Fibroblast of lung (primary cell): ENCODE measurements at regions not wholly inside any gene's neighbourhood (a gene's known extent, or its start where the extent isn't known, plus 50 kb on each side); places are given as distances from the start of the nearest gene placed in this dataset.

ENCODE experiments used
- EZH2 ChIP-seq: IDR thresholded peaks from 2 replicates; pipeline ENCODE4 v1.5.1; 2012; ENCODE audit warnings: low read length, control low read depth, mild to moderate bottlenecking; ENCODE audit errors: missing control alignments
- TF ChIP-seq, protein P1 (sequence below), 2 donors: IDR thresholded peaks in 1 of 2; conservative IDR thresholded peaks in 1 of 2; 1 replicate in 1 of 2; 2 replicates in 1 of 2; pipeline ENCODE4 v1.5.1; 2011 to 2012; ENCODE audit warnings: low read length in 2 of 2, control low read depth in 1 of 2, inconsistent platforms in 1 of 2, low read depth in 1 of 2, mild to moderate bottlenecking in 1 of 2

DNA sequence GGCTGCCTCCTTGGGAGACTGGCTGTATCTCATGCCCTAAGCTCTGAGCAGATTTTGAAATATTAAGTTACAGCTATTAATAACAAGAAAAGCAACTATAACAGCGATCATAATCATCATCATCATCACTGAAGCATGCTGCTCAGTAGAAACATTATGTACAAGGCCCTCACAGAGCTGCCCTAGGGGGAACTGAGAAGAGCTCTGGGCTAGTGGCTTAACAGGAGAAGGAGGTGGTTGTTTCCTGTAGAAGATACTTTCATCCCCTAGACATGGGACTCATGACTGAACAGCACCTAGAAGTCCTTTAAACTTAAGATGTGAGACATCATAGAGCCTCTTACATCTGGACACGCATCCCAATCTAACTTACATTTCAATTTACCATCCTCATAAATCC, 332.8 kb upstream of the PLET1 start:
- TF ChIP-seq, protein P1, sequence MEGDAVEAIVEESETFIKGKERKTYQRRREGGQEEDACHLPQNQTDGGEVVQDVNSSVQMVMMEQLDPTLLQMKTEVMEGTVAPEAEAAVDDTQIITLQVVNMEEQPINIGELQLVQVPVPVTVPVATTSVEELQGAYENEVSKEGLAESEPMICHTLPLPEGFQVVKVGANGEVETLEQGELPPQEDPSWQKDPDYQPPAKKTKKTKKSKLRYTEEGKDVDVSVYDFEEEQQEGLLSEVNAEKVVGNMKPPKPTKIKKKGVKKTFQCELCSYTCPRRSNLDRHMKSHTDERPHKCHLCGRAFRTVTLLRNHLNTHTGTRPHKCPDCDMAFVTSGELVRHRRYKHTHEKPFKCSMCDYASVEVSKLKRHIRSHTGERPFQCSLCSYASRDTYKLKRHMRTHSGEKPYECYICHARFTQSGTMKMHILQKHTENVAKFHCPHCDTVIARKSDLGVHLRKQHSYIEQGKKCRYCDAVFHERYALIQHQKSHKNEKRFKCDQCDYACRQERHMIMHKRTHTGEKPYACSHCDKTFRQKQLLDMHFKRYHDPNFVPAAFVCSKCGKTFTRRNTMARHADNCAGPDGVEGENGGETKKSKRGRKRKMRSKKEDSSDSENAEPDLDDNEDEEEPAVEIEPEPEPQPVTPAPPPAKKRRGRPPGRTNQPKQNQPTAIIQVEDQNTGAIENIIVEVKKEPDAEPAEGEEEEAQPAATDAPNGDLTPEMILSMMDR (conservative IDR thresholded peaks at IDR 0.05 in 1 of 2, IDR thresholded peaks at IDR 0.05 in 1 of 2; ENCODE audit: low read depth in 1 of 2, low read length in 2 of 2), result no peak
- no peak for TF ChIP-seq EZH2
